OCI-LY3 (cell line): ENCODE measurements at regions not wholly inside any gene's neighbourhood (a gene's known extent, or its start where the extent isn't known, plus 50 kb on each side); places are given as distances from the start of the nearest gene placed in this dataset.

Experiments
- H2AFZ ChIP-seq: fragments of 200-600, 300-600 bp; shearing (Covaris generic); 2 replicates; pipeline ENCODE4 v1.6.0; 2014; ENCODE audit warnings: antibody characterized with exemption, low read depth, low read length
- H3K27ac ChIP-seq: fragments of 200-600, 300-600 bp; sonication (generic); 2 replicates; pipeline ENCODE4 v1.5.1; 2014; ENCODE audit warnings: mild to moderate bottlenecking, low read length, moderate library complexity, mixed read lengths
- H3K27me3 ChIP-seq: fragments of 200-600, 300-600 bp; sonication (generic); 2 replicates; pipeline ENCODE4 v1.6.1; 2014; ENCODE audit warnings: low read depth, low read length, mixed read lengths
- H3K36me3 ChIP-seq: fragments of 200-600, 300-600 bp; sonication (generic); replicated peaks from 2 replicates; pipeline ENCODE3; 2014; ENCODE audit warnings: low read depth, low read length, mixed read lengths
- H3K4me1 ChIP-seq: fragments of 300-600, 200-600 bp; sonication (generic); 2 replicates; pipeline ENCODE4 v1.6.1; 2014; ENCODE audit warnings: low read length, mixed read lengths
- H3K4me2 ChIP-seq: fragments of 200-600, 300-600 bp; sonication (generic); 2 replicates; pipeline ENCODE4 v1.6.1; 2014; ENCODE audit warnings: low read length, mixed read lengths
- H3K4me3 ChIP-seq: fragments of 300-600, 200-600 bp; sonication (generic); 2 replicates; pipeline ENCODE4 v1.5.1; 2014; ENCODE audit warnings: antibody characterized with exemption, mild to moderate bottlenecking, low read length, moderate library complexity
- H3K79me2 ChIP-seq: fragments of 300-600, 200-600 bp; shearing (Covaris generic); 2 replicates; pipeline ENCODE4 v1.6.1; 2014; ENCODE audit warnings: mild to moderate bottlenecking, low read length, mixed read lengths
- H3K9ac ChIP-seq: fragments of 300-600, 200-600 bp; shearing (Covaris generic); 2 replicates; pipeline ENCODE4 v1.6.0; 2014; ENCODE audit warnings: mild to moderate bottlenecking, low read length, moderate library complexity
- H3K9me3 ChIP-seq: fragments of 200-600, 300-600 bp; shearing (Covaris generic); 2 replicates; pipeline ENCODE4 v1.6.1; 2014; ENCODE audit warnings: low read length, mixed read lengths; ENCODE audit not compliant: insufficient read depth
- H4K20me1 ChIP-seq: fragments of 200-600, 300-600 bp; sonication (generic); 2 replicates; pipeline ENCODE4 v1.6.1; 2016; ENCODE audit warnings: low read length, mixed read lengths; ENCODE audit not compliant: insufficient read depth
- EZH2phosphoT487 ChIP-seq: fragments of 200-600 bp; shearing (Covaris generic); IDR thresholded peaks from 2 replicates; pipeline ENCODE4 v1.6.1; 2018; ENCODE audit warnings: antibody characterized with exemption, mixed run types, low read depth
- TF ChIP-seq, protein P1 (sequence below): fragments of 200-600, 300-600 bp; sonication (generic); IDR thresholded peaks from 2 replicates; pipeline ENCODE4 v1.5.1; 2014; ENCODE audit warnings: antibody characterized with exemption, low read length, low read depth

GRCh38 chr6:129938249-129939020, 77.3 kb upstream of the TMEM244 start:
- TF ChIP-seq EZH2phosphoT487 = no peak
- TF ChIP-seq, protein P1, sequence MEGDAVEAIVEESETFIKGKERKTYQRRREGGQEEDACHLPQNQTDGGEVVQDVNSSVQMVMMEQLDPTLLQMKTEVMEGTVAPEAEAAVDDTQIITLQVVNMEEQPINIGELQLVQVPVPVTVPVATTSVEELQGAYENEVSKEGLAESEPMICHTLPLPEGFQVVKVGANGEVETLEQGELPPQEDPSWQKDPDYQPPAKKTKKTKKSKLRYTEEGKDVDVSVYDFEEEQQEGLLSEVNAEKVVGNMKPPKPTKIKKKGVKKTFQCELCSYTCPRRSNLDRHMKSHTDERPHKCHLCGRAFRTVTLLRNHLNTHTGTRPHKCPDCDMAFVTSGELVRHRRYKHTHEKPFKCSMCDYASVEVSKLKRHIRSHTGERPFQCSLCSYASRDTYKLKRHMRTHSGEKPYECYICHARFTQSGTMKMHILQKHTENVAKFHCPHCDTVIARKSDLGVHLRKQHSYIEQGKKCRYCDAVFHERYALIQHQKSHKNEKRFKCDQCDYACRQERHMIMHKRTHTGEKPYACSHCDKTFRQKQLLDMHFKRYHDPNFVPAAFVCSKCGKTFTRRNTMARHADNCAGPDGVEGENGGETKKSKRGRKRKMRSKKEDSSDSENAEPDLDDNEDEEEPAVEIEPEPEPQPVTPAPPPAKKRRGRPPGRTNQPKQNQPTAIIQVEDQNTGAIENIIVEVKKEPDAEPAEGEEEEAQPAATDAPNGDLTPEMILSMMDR = no peak
- Histone ChIP-seq H3K9ac (no peak overlapping the region), H3K27me3 (no peaks in the 10 kb centered on the region), H2AFZ (no peak overlapping the region), H4K20me1 (no peaks in the 10 kb centered on the region), H3K27ac (no peak overlapping the region), H3K4me1 (no peaks in the 10 kb centered on the region), H3K4me2 (no peak overlapping the region), H3K79me2 (no peaks in the 10 kb centered on the region), H3K4me3 (no peak overlapping the region), H3K9me3 (no peaks in the 10 kb centered on the region), H3K36me3 (no peaks in the 10 kb centered on the region)

DNA sequence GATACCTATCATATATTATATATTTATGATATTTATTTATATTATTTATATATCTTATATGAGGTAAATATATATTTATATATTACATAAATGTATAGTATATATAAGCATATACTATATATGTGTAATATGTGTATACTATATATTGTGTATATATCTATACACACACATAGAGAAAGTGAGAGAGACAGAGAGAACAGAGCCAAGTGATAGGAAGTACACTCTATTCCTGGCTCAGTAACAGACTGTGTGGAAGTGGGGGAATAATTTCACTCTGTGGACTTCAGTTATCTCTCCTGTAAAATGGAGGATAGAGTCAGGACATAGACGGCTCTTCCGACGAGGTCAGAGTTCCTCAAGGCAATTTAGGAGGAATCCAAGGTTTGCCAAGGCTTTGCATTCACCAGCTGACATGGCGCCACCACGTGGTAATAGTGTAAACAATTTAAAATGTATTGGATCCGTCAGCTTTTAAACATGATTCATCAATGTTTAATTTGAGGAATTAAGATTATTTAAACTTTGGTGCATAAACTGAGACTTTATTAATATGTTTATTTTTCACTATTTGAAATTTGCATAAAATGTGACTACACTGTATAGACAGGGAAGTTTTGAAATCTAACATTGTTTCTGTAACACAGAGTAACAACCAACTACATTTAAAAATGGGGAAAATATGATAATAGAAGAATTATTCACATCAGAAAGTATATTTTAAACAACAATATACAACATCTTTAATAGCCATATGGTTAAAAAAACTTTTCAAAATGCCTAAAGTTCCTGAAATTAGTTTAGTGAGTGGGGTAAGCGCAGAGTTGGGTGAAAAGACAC, 75.4 kb upstream of the TMEM244 start:
- Histone ChIP-seq H4K20me1 (no peaks in the 10 kb centered on the region), H3K27me3 (no peaks in the 10 kb centered on the region), H3K36me3 (no peaks in the 10 kb centered on the region), H3K27ac (no peak overlapping the region), H3K4me3 (peak overlapping the region; percentile 70), H3K4me2 (peak overlapping the region; percentile 85), H2AFZ (peak overlapping the region; percentile 97), H3K9me3 (no peaks in the 10 kb centered on the region), H3K79me2 (no peaks in the 10 kb centered on the region), H3K4me1 (no peaks in the 10 kb centered on the region), H3K9ac (no peak overlapping the region)
- TF ChIP-seq, protein P1 = peak; percentile 74
- TF ChIP-seq EZH2phosphoT487 = no peak

DNA sequence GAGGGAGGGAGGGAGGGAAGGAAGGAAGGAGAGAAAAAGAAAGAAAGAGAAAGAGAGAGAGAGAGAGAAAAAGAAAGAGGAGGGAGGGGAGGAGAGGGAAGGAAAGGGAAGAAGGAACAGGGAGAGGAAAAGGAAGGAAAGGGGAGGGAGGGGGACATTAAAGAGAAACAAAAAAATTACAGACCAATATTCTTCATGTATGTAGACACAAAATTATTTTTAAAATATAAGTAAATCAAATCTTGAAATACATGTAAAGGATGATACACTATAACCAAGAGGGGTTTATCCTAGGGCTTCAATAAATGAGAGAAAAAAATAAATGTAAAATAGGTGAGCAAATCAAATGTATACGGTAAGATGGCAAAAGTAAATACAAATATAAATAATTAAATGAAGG, 71.2 kb upstream of the TMEM244 start:
- Histone ChIP-seq H3K79me2 (no peaks in the 10 kb centered on the region), H3K27me3 (no peaks in the 10 kb centered on the region), H3K4me2 (no peak overlapping the region), H2AFZ (no peak overlapping the region), H3K36me3 (no peaks in the 10 kb centered on the region), H3K27ac (no peak overlapping the region), H3K9me3 (no peaks in the 10 kb centered on the region), H4K20me1 (no peaks in the 10 kb centered on the region), H3K4me1 (no peaks in the 10 kb centered on the region), H3K9ac (no peak overlapping the region), H3K4me3 (no peak overlapping the region)
- no peak for TF ChIP-seq EZH2phosphoT487

DNA sequence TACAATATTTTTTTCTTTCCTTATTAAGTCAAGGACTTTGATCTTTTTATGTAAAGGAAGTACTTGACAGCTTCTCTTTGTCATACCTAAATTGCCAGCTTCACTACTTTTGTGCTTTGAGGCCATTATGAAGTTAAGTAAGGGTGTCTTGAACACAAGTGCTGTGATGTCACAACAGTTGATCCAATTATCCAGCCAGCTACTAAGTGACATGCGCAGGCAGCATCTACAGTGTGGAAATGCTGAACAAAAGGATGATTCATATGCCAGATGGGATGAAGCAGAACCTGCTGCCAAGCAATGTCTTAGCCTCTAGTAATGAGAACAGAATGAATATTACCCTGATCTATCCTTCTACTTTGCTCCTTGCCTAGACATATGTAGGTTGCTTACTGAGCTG, 68.3 kb upstream of the TMEM244 start:
- Histone ChIP-seq H3K4me3 (no peak overlapping the region), H2AFZ (no peak overlapping the region)

More for the DNA sequence above, 68.3 kb upstream of the TMEM244 start:
- Histone ChIP-seq H3K27ac (no peak overlapping the region), H3K9me3 (no peaks in the 10 kb centered on the region), H3K79me2 (no peaks in the 10 kb centered on the region), H3K9ac (no peak overlapping the region), H3K27me3 (no peaks in the 10 kb centered on the region), H3K36me3 (no peaks in the 10 kb centered on the region), H4K20me1 (no peaks in the 10 kb centered on the region), H3K4me1 (no peaks in the 10 kb centered on the region), H3K4me2 (no peak overlapping the region)
- TF ChIP-seq EZH2phosphoT487 = no peak
- TF ChIP-seq, protein P1 = no peak
